22Rv1 (cell line): ENCODE measurements at regions not wholly inside any gene's neighbourhood (a gene's known extent, or its start where the extent isn't known, plus 50 kb on each side); places are given as distances from the start of the nearest gene placed in this dataset.
"Not testable (repeated sequence)": the region's sequence is repeated elsewhere in the genome, so short reads cannot be mapped to it uniquely, and the experiment has no call there.

Source experiments
- H3K27ac ChIP-seq: fragments of 450-650 bp; 2 replicates; pipeline ENCODE4 v1.5.1; 2017
- ZFX ChIP-seq: fragments of 450-650 bp; IDR thresholded peaks from 2 replicates; pipeline ENCODE4 v1.6.1; 2017; ENCODE audit warnings: antibody characterized with exemption, borderline replicate concordance
- TF ChIP-seq, protein P1 (sequence below): fragments of 450-650 bp; IDR thresholded peaks from 2 replicates; pipeline ENCODE4 v1.5.1; 2017; ENCODE audit warnings: mild to moderate bottlenecking

DNA sequence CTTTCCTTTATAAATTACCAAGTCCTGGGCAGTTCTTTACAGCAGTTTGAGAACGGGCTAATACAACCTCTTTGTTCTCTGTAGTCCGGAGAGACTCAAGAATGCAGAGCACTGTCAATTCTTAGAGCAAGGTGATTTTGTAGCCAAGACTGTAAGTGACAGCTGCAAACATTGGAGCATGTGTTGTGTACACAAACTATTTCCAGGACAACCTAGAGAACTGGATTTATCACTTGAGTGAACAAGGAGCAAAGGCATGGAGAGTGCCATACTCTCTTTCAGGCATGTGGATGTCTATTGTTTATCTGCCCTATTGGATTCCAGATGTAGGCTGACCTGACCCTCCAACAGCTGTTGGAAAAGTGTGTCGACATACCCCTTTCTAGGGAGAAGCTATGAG is 153.9 kb downstream of the SPANXN3 start:
- H3K27ac ChIP-seq: no peak overlapping the region
- TF ChIP-seq, protein P1, sequence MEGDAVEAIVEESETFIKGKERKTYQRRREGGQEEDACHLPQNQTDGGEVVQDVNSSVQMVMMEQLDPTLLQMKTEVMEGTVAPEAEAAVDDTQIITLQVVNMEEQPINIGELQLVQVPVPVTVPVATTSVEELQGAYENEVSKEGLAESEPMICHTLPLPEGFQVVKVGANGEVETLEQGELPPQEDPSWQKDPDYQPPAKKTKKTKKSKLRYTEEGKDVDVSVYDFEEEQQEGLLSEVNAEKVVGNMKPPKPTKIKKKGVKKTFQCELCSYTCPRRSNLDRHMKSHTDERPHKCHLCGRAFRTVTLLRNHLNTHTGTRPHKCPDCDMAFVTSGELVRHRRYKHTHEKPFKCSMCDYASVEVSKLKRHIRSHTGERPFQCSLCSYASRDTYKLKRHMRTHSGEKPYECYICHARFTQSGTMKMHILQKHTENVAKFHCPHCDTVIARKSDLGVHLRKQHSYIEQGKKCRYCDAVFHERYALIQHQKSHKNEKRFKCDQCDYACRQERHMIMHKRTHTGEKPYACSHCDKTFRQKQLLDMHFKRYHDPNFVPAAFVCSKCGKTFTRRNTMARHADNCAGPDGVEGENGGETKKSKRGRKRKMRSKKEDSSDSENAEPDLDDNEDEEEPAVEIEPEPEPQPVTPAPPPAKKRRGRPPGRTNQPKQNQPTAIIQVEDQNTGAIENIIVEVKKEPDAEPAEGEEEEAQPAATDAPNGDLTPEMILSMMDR: no peak
- TF ChIP-seq ZFX: no peak

DNA sequence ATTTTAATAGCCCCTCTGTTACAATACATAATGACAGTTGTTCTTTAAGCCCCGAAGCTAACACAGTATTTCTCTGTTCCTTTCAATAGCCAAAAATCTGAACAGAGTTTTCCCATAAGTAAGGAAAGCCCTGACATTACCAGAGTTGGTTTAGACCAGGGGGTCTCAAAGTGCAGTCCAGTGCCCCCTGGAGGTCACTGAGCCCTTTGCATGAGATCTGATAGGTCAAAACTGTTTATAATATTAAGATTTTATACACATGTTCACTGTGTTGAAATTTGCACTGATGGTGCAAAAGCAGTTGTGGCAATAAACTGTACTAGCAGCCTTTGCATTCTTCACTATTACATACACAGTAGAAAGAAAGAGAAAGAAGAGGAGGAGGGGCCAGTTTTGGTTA is 177.1 kb downstream of the SPANXN3 start:
- no peak overlapping the region for H3K27ac ChIP-seq
- TF ChIP-seq, protein P1: peak; percentile 27; the same call in 1 of the 2 replicates
- no peak for TF ChIP-seq ZFX

DNA sequence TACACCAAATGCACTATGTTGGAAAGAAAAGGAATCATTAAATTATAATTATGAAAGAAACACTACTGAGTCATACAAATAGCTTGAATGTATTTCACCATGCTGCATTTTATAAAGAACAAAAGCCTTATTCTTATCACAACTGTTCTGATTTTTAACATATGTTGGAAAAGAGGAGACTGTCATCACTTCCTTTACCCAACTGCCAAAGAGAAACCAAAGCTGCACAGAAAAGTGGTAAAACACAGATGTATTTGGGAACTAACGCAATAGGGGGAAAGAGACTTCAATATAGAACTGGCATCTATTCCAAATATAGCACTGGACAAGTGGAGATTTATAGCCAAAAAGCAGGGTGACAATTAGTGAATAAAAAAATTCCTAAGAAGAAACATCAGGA is 181.0 kb downstream of the SPANXN3 start:
- no peak overlapping the region for H3K27ac ChIP-seq
- TF ChIP-seq, protein P1: no peak
- no peak for TF ChIP-seq ZFX

DNA sequence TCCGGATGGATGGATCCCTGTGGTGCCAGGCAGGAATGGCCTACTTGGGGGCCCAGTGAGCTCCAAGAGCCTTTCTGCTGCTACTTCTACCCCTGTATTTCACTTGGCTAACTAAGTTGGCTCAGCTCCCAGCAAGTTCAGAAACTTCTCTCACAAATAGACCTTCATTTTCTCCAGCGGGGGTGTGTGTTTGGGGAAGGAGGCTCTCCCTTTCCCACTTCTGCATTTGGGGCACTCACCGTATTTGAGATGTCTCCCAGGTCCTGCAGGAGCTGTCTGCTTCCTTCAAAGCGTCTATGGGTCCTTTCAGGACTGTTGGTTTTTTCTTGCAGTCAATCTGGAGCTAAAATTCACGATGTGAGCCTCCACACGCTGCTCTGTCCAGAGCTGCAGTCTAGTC is 197.7 kb downstream of the SPANXN3 start:
- TF ChIP-seq ZFX: no peak
- TF ChIP-seq, protein P1: no peak
- no peak overlapping the region for H3K27ac ChIP-seq

DNA sequence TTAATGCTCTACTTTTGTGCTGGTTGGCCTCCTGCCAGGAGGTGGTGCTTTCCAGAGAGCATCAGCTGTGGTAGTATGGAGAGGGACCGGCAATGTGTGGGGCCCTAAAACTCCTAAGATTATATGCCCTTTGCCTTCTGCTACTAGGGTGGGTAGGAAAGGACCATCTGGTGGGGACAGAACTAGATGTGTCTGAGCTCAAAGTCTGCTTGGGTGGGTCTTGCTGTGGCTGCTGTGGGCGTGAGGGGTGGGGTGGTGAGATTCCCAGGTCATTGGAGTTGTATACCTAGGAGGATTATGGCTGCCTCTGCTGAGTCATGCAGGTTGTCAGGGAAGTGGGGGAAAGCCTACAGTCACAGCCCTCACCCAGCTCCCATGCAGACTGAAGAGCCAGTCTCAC is 198.4 kb downstream of the SPANXN3 start:
- H3K27ac ChIP-seq: not testable (repeated sequence)

DNA sequence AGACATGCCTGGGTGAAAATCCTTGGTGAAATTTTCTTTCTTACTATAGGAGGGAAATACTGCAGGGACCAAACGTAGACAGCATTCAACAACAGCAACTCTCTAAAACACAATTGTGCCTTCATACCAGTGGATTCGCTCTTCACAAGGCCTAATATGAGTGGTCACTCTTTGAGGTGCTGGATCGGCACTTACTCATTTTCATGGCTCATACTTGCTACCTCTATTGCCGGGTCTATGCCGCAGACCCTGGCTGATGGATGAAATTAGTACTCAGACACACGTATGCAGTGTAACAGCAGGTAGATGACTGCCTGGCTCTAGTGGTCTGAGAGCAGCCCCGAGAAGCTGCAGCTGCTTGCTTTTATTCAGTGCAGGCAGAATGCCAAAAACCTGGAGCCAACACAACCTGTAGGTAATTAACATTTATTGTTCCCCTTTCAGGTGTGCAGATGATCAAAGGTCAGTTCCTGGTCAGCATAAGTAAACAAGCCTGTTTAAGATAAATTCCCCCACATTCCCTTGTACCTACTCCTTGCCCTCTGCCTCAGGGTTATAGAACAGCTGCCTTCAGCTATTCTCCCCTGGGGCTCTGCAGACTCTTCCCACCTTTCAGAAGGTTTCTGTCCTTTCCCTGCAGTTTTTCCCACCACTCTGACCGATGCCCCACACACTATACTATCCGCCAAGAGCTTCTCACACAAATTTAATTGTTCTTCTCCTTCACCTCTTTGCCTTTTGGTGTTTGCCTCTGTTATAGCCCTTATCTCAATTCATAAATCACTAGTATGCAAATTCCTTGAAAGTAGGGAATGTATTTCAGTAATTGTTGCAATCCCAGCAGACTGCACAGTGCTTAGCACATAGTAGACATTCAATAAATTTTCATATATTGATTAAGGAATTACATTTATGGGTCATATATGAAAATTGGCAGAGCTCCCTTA is 210.0 kb downstream of the SPANXN3 start:
- TF ChIP-seq ZFX: no peak
- TF ChIP-seq, protein P1: no peak
- H3K27ac ChIP-seq: no peak overlapping the region

DNA sequence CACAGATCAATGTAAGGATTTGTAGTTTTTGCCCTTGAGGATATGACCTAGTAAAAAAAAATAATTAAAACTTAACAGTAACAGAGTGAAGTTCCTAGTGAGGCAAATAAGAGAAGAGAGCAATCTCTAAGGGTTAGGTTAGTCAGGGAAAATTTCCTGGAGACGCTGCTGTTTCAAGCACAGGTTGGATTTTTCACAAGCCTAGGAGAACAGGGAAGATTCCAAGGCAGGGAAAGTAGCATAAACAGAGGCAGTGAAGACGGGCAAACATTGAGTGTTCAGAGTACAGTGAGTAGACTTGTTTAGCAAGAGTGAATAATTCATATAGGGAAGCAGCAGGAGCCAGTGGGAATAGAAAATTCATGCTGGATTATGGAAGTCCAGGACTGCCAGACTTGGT is 212.8 kb downstream of the SPANXN3 start:
- no peak for TF ChIP-seq ZFX
- TF ChIP-seq, protein P1: no peak
- no peak overlapping the region for H3K27ac ChIP-seq
